BJ (cell line): ENCODE measurements at regions not wholly inside any gene's neighbourhood (a gene's known extent, or its start where the extent isn't known, plus 50 kb on each side); places are given as distances from the start of the nearest gene placed in this dataset.

Source experiments
- CTCF ChIA-PET: fragments of 350-600 bp; formaldehyde crosslinking; extraction: SDS; loops from one replicate; lab custom pipeline; 2021; ENCODE audit warnings: antibody characterized with exemption, inconsistent platforms; lab: Yijun Ruan, JAX
- POLR2A ChIA-PET: fragments of 300-600 bp; sonication (Branson Sonifier 250); formaldehyde crosslinking; extraction: SDS; loops from one replicate; lab custom pipeline; 2021; ENCODE audit warnings: antibody characterized with exemption; lab: Charles Lee
- DNase-seq: peaks from one replicate; pipeline ENCODE4 v3.0.0-alpha.2; 2011; ENCODE audit warnings: low read depth
- H3K27me3 ChIP-seq: 2 replicates; pipeline ENCODE4 v1.6.0; 2011; ENCODE audit warnings: low read length; ENCODE audit not compliant: control insufficient read depth, insufficient read depth
- H3K36me3 ChIP-seq: 2 replicates; pipeline ENCODE4 v1.5.1; 2011; ENCODE audit warnings: low read length; ENCODE audit not compliant: control insufficient read depth, insufficient read depth
- H3K4me3 ChIP-seq: 2 replicates; pipeline ENCODE4 v1.5.1; 2011; ENCODE audit warnings: low read depth, mild to moderate bottlenecking, control low read depth, low read length
- TF ChIP-seq, protein P1 (sequence below): IDR thresholded peaks from 2 replicates; pipeline ENCODE4 v1.5.1; 2011; ENCODE audit warnings: low read depth, mild to moderate bottlenecking, control low read depth, inconsistent platforms, low read length, moderate library complexity; ENCODE audit not compliant: insufficient read depth

DNA sequence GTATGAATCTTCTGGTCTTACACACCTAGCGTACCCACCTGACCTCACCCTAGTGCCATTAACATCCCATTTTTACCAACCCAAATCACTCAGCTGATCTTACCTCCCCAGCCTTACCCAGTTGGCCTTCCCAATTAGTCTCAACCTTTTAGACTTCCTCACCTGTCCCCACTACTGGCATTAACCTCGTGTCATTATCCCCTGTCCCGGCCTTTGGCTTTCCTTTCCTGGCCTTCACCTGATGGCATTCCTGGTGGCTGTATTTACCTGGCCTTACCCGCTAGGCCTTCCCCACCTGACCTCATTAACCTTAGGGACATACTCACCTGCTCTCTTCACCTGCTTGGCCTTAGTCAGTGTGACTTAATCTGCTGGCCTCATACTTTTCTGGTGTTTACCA lies 104.1 kb downstream of the IL12A start:
- Histone ChIP-seq H3K36me3 (no peaks in the 10 kb centered on the region), H3K4me3 (no peak overlapping the region), H3K27me3 (no peaks in the 10 kb centered on the region)
- ChIA-PET POLR2A (no interaction called here), CTCF (no interaction called here)
- no peak for DNase-seq
- TF ChIP-seq, protein P1, sequence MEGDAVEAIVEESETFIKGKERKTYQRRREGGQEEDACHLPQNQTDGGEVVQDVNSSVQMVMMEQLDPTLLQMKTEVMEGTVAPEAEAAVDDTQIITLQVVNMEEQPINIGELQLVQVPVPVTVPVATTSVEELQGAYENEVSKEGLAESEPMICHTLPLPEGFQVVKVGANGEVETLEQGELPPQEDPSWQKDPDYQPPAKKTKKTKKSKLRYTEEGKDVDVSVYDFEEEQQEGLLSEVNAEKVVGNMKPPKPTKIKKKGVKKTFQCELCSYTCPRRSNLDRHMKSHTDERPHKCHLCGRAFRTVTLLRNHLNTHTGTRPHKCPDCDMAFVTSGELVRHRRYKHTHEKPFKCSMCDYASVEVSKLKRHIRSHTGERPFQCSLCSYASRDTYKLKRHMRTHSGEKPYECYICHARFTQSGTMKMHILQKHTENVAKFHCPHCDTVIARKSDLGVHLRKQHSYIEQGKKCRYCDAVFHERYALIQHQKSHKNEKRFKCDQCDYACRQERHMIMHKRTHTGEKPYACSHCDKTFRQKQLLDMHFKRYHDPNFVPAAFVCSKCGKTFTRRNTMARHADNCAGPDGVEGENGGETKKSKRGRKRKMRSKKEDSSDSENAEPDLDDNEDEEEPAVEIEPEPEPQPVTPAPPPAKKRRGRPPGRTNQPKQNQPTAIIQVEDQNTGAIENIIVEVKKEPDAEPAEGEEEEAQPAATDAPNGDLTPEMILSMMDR, result no peak

DNA sequence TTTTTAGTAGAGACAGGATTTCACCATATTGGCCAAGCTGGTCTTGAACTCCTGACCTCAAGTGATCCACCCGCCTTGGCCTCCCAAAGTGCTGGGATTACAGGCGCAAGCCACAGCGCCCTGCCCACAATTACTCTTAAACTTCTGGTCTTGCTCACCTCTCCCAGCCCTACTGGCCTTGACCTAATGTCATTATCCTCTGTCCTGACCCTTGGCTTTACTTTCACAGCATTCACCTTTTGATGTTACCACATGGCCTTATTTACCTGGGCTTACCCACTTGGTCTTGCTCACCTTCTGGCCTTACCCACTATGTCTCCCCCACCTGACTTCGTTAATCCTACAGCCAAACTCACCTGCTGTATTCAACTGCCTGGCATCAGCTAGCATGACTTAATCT lies 105.9 kb downstream of the IL12A start:
- H3K36me3 ChIP-seq, result no peaks in the 10 kb centered on the region
- CTCF ChIA-PET, result interaction anchor here (1.3 kb wide), 1 partner anchor 106 kb away, joined by 4 read pairs; the partner anchor contains the start of gene IL12A
- POLR2A ChIA-PET, result no interaction called here
- no peak for DNase-seq
- TF ChIP-seq, protein P1, result no peak
- no peak overlapping the region for H3K4me3 ChIP-seq
- H3K27me3 ChIP-seq, result peaks cover 4% of the 10 kb centered on the region; the same call in 1 of the 2 replicates

DNA sequence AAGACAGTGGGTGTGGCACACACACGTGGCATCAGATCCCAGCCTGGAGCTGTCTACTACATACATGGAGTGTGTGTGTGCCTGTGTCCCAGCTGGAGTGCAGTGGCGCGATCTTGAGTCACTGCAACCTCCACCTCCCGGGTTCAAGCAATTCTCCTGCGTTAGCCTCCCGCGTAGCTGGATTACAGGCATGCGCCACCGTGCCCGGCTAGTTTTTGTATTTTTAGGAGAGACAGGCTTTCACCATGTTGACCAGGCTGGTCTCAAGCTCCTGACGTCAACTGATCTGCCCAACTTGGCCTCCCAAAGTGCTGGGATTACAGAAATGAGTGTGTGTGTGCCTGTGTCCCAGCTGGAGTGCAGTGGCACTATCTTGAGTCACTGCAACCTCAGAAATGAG lies 108.8 kb downstream of the IL12A start:
- ChIA-PET CTCF (no interaction called here), POLR2A (no interaction called here)
- no peak for DNase-seq
- Histone ChIP-seq H3K4me3 (no peak overlapping the region), H3K36me3 (no peaks in the 10 kb centered on the region), H3K27me3 (peaks cover 4% of the 10 kb centered on the region; the same call in 1 of the 2 replicates)
- TF ChIP-seq, protein P1, result no peak

DNA sequence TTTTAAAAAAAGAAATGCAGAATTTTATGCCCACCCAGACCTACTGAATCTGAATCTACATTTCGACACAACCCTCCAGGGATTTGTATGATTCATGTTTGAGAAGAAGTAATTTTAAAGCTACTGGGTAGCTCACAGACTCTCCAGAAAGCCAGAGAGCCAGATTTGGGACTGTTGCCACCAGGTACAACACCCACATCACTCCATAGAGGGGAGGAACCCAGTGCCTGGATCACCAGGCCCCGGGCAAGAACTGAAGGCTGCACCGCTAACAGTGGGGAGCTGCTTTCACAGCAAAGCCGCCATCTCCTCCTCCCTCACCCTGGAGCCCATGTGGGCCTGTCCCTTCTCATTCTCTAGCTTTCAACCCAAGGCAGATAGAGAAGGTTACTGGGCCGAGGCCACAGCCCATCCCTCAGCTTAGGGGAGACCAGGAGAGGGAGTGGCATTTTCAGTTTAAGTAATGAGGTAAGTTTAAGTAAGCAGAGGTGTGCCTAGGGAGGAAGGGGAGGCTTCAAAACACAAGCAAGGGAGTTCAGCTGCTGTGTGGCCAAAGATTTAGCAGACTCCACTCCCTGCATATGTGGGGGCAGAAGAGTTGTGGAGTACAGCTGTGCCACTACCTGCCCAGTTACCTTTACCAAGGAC lies 109.8 kb downstream of the IL12A start:
- Histone ChIP-seq H3K27me3 (peaks cover 4% of the 10 kb centered on the region; the same call in 1 of the 2 replicates), H3K4me3 (no peak overlapping the region), H3K36me3 (no peaks in the 10 kb centered on the region)
- no peak for DNase-seq
- ChIA-PET CTCF (no interaction called here), POLR2A (no interaction called here)
- TF ChIP-seq, protein P1, result no peak

DNA sequence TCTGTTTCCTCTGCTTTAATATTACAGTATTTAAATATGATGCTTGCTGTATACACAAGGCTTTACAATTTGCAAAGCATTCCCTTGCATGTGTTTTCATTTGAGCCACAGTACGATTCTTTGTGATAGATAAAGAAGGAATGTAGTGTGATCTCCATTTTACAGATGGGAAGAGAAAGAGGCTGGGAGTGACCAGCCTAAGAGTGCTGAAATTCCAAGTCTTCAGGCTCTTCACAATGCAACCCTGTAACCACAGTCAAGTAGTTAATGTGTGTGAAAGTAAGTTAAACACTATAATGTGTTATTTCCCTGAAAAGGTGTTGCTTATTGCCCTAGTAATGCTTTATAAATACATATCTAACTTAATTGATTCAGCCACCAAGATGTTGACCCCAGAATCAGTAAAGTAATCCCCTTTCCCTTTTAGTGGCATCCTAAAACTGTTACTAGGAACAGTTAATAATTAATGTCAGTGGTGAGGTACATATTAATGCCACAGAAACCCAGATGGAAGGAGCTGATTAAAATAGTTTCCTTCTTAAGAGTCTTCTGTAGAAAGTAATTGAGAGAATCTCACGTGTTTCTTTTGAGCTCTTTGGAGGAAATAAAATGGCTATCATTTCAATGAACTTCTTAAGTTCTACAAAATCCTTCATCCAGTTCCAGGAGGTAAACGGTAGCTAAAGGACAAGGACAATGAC lies 110.4 kb downstream of the IL12A start:
- CTCF ChIA-PET, result interaction anchor here (1.2 kb wide), 1 partner anchor 28 kb away, joined by 3 read pairs; no protein-coding TSS in a partner anchor
- POLR2A ChIA-PET, result interaction anchor here (0.6 kb wide), 1 partner anchor 45 kb away, joined by 4 read pairs; no protein-coding TSS in a partner anchor
- no peak overlapping the region for H3K4me3 ChIP-seq
- DNase-seq, result no peak
- TF ChIP-seq, protein P1, result no peak
- H3K27me3 ChIP-seq, result peaks cover 4% of the 10 kb centered on the region; the same call in 1 of the 2 replicates
- H3K36me3 ChIP-seq, result no peaks in the 10 kb centered on the region
